Mesenchymal stem cell (in vitro differentiated cells and primary cell): ENCODE measurements at regions not wholly inside any gene's neighbourhood (a gene's known extent, or its start where the extent isn't known, plus 50 kb on each side); places are given as distances from the start of the nearest gene placed in this dataset.

Experiments used
- DNase-seq: peaks from one replicate; pipeline ENCODE4 v3.0.0-alpha.2; 2013
- H2AFZ ChIP-seq: one replicate; pipeline ENCODE4 v1.6.1; 2013; ENCODE audit warnings: low read depth, mild to moderate bottlenecking, control low read depth, inconsistent platforms, low read length, moderate library complexity
- H2AK5ac ChIP-seq: 2 replicates; pipeline ENCODE4 v1.6.1; 2013; ENCODE audit warnings: low read length, moderate library complexity, mild to moderate bottlenecking, inconsistent platforms; ENCODE audit not compliant: severe bottlenecking
- H2BK120ac ChIP-seq: one replicate; pipeline ENCODE4 v1.6.1; 2013; ENCODE audit warnings: low read depth, mild to moderate bottlenecking, inconsistent platforms, low read length, moderate library complexity
- H2BK12ac ChIP-seq, 2 experiments: one replicate each; pipeline ENCODE4 v1.6.1; 2013; ENCODE audit warnings: inconsistent platforms in 2 of 2, low read length in 2 of 2, mild to moderate bottlenecking in 2 of 2, moderate library complexity in 2 of 2, control low read depth in 1 of 2
- H2BK15ac ChIP-seq: one replicate; pipeline ENCODE4 v1.6.1; 2013; ENCODE audit warnings: mild to moderate bottlenecking, low read depth, inconsistent platforms; ENCODE audit not compliant: poor library complexity, severe bottlenecking
- H2BK5ac ChIP-seq: 2 replicates; pipeline ENCODE4 v1.6.1; 2013; ENCODE audit warnings: low read depth, mild to moderate bottlenecking, low read length, control low read depth, inconsistent platforms; ENCODE audit not compliant: poor library complexity, severe bottlenecking
- H3K14ac ChIP-seq, 2 experiments: one replicate each; pipeline ENCODE4 v1.6.1; 2013; ENCODE audit warnings: inconsistent platforms in 2 of 2, low read length in 2 of 2, control low read depth in 1 of 2, mild to moderate bottlenecking in 1 of 2, moderate library complexity in 1 of 2
- H3K18ac ChIP-seq, 2 experiments: one replicate each; pipeline ENCODE4 v1.6.1; 2013; ENCODE audit warnings: inconsistent platforms in 2 of 2, low read length in 2 of 2, control low read depth in 1 of 2, low read depth in 1 of 2, mild to moderate bottlenecking in 1 of 2
- H3K23ac ChIP-seq, 2 experiments: one replicate each; pipeline ENCODE4 v1.6.1; 2013; ENCODE audit warnings: inconsistent platforms in 2 of 2, low read length in 2 of 2, mild to moderate bottlenecking in 2 of 2, moderate library complexity in 2 of 2, control low read depth in 1 of 2
- H3K27ac ChIP-seq: 2 replicates; pipeline ENCODE4 v1.5.1; 2013; ENCODE audit warnings: mild to moderate bottlenecking, moderate library complexity, low read length, control low read depth, inconsistent platforms; ENCODE audit not compliant: poor library complexity, severe bottlenecking
- H3K27me3 ChIP-seq, 2 experiments: 2 replicates each; pipeline versions ENCODE4 v1.6.1 to v1.7.0; 2013; ENCODE audit warnings: low read length in 2 of 2, mild to moderate bottlenecking in 2 of 2, moderate library complexity in 2 of 2, control low read depth in 1 of 2, inconsistent platforms in 1 of 2; ENCODE audit not compliant: control insufficient read depth in 1 of 2, insufficient read depth in 1 of 2
- H3K36me3 ChIP-seq, 2 experiments: 2 replicates each; pipeline versions ENCODE4 v1.6.1 to v1.7.0; 2013; ENCODE audit warnings: low read length in 2 of 2, control low read depth in 1 of 2, inconsistent platforms in 1 of 2, low read depth in 1 of 2, mild to moderate bottlenecking in 1 of 2; ENCODE audit not compliant: insufficient read depth in 2 of 2, control insufficient read depth in 1 of 2
- H3K4ac ChIP-seq, 2 experiments: one replicate each; pipeline ENCODE4 v1.6.1; 2013; ENCODE audit warnings: inconsistent platforms in 2 of 2, low read length in 2 of 2, mild to moderate bottlenecking in 2 of 2, moderate library complexity in 2 of 2, control low read depth in 1 of 2, low read depth in 1 of 2
- H3K4me1 ChIP-seq: 2 replicates; pipeline ENCODE4 v1.6.1; 2013; ENCODE audit warnings: low read depth, low read length, control low read depth; ENCODE audit not compliant: control insufficient read depth, insufficient read depth
- H3K4me2 ChIP-seq: 2 replicates; pipeline ENCODE4 v1.6.1; 2013; ENCODE audit warnings: low read length, mild to moderate bottlenecking, inconsistent platforms; ENCODE audit not compliant: poor library complexity, severe bottlenecking
- H3K4me3 ChIP-seq, 2 experiments: 2 replicates each; pipeline versions ENCODE4 v1.5.1 to v1.7.0; 2013; ENCODE audit warnings: low read length in 2 of 2, mild to moderate bottlenecking in 2 of 2, control low read depth in 1 of 2, low read depth in 1 of 2; ENCODE audit not compliant: insufficient read depth in 1 of 2
- H3K79me1 ChIP-seq: replicated peaks from 2 replicates; pipeline ENCODE4 v1.6.1; 2013; ENCODE audit warnings: mild to moderate bottlenecking, control low read depth, low read length, inconsistent platforms; ENCODE audit not compliant: poor library complexity, severe bottlenecking
- H3K9ac ChIP-seq: 2 replicates; pipeline ENCODE4 v1.7.0; 2013; ENCODE audit warnings: mild to moderate bottlenecking, low read length, moderate library complexity
- H3K9me3 ChIP-seq: 2 replicates; pipeline ENCODE4 v1.7.0; 2013; ENCODE audit warnings: mild to moderate bottlenecking, low read length; ENCODE audit not compliant: control insufficient read depth
- H4K8ac ChIP-seq: one replicate; pipeline ENCODE4 v1.6.1; 2013; ENCODE audit warnings: inconsistent platforms, mild to moderate bottlenecking, low read length, moderate library complexity
- H4K91ac ChIP-seq: one replicate; pipeline ENCODE4 v1.6.1; 2013; ENCODE audit warnings: mild to moderate bottlenecking, low read length, inconsistent platforms
- WGBS: methylation state at CpG from one replicate; pipeline ENCODE4 v1.1.7; 2013; ENCODE audit warnings: mixed read lengths; 5-methylcytosine and 5-hydroxymethylcytosine counted together

- Histone ChIP-seq H3K4me2 (no peak overlapping the region), H2BK12ac (no peak overlapping the region), H2BK5ac (no peak overlapping the region), H3K4me3 (no peak overlapping the region), H4K8ac (no peak overlapping the region), H3K4me1 (no peaks in the 10 kb centered on the region), H2AFZ (no peak overlapping the region), H3K27me3 (peaks cover 0 to 4% of the 10 kb centered on the region in 2 experiments), H3K9ac (no peak overlapping the region), H3K9me3 (no peaks in the 10 kb centered on the region), H3K36me3 (no peaks in the 10 kb centered on the region), H3K23ac (no peak overlapping the region), H3K27ac (no peak overlapping the region), H2BK120ac (no peak overlapping the region), H3K14ac (no peak overlapping the region), H4K91ac (no peak overlapping the region), H2BK15ac (no peak overlapping the region), H3K18ac (no peak overlapping the region), H2AK5ac (no peak overlapping the region), H3K4ac (no peak overlapping the region), H3K79me1 (no peaks in the 10 kb centered on the region)
- 59% methylated on average over 3 of the region's 3 CpGs for WGBS
- peak; percentile 60 for DNase-seq
Measured at GRCh38 chr9:19533373-19533772, 124.6 kb downstream of the ACER2 start.

GRCh38 chr9:19527663-19528062, 118.9 kb downstream of the ACER2 start:
- Histone ChIP-seq H2BK120ac (no peak overlapping the region), H3K4me2 (no peak overlapping the region), H2BK5ac (no peak overlapping the region), H2AFZ (no peak overlapping the region), H3K18ac (no peak overlapping the region), H3K4me1 (no peaks in the 10 kb centered on the region), H3K4ac (no peak overlapping the region), H4K8ac (no peak overlapping the region), H4K91ac (no peak overlapping the region), H2AK5ac (no peak overlapping the region), H3K9ac (no peak overlapping the region), H3K23ac (no peak overlapping the region), H2BK12ac (no peak overlapping the region), H2BK15ac (no peak overlapping the region), H3K27me3 (no peaks in the 10 kb centered on the region), H3K9me3 (no peaks in the 10 kb centered on the region), H3K27ac (no peak overlapping the region), H3K4me3 (no peak overlapping the region), H3K79me1 (no peaks in the 10 kb centered on the region), H3K14ac (no peak overlapping the region), H3K36me3 (no peaks in the 10 kb centered on the region)
- WGBS = 71% methylated on average over 3 of the region's 3 CpGs
- no peak for DNase-seq

GRCh38 chr9:19522558-19522957, 113.7 kb downstream of the ACER2 start:
- Histone ChIP-seq H2BK15ac (no peak overlapping the region), H3K23ac (no peak overlapping the region), H3K36me3 (no peaks in the 10 kb centered on the region), H3K18ac (no peak overlapping the region), H4K91ac (no peak overlapping the region), H3K4me2 (no peak overlapping the region), H3K4me1 (no peaks in the 10 kb centered on the region), H3K9me3 (no peaks in the 10 kb centered on the region), H2AK5ac (no peak overlapping the region), H3K4me3 (no peak overlapping the region), H2AFZ (no peak overlapping the region), H3K14ac (no peak overlapping the region), H3K4ac (no peak overlapping the region), H2BK5ac (no peak overlapping the region), H3K79me1 (no peaks in the 10 kb centered on the region), H4K8ac (no peak overlapping the region), H2BK12ac (no peak overlapping the region), H3K27me3 (no peaks in the 10 kb centered on the region), H3K9ac (no peak overlapping the region), H3K27ac (no peak overlapping the region), H2BK120ac (no peak overlapping the region)
- no peak for DNase-seq
- WGBS = no CpG with 5 or more reads among the region's 2 CpGs

DNA sequence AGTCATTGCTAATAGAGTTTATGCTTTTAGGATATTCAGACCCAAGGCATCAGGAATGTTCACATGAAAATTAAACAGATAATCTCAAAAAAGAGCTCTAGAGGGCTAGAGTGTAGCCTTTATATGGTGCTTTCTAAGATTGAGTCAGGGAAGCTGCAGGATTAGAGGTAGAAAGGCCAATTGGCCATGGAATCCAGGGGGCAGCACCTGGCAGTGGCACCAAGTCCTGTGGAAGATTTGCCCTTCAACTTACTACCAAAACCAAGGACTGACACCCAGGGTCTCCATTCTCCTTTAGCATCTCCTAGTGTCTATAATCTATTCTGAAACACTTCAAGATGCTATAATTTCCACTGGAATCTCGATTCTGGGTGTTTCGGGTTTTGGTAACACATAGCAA, 112.4 kb downstream of the ACER2 start:
- 64% methylated on average over 2 of the region's 2 CpGs for WGBS
- Histone ChIP-seq H3K27ac (no peak overlapping the region), H3K4me3 (no peak overlapping the region), H3K18ac (no peak overlapping the region), H3K36me3 (no peaks in the 10 kb centered on the region), H2BK120ac (no peak overlapping the region), H2AK5ac (no peak overlapping the region), H2AFZ (no peak overlapping the region), H3K4me1 (no peaks in the 10 kb centered on the region), H3K9me3 (no peaks in the 10 kb centered on the region), H3K4ac (no peak overlapping the region), H3K27me3 (peaks cover 0 to under 1% of the 10 kb centered on the region in 2 experiments), H2BK12ac (no peak overlapping the region), H3K79me1 (no peaks in the 10 kb centered on the region), H3K4me2 (no peak overlapping the region), H2BK5ac (no peak overlapping the region), H4K91ac (no peak overlapping the region), H3K9ac (no peak overlapping the region), H3K14ac (no peak overlapping the region), H2BK15ac (no peak overlapping the region), H4K8ac (no peak overlapping the region), H3K23ac (no peak overlapping the region)
- DNase-seq = no peak
